ENCODE measurements at regions not wholly inside any gene's neighbourhood (a gene's known extent, or its start where the extent isn't known, plus 50 kb on each side); places are given as distances from the start of the nearest gene placed in this dataset.

DNA sequence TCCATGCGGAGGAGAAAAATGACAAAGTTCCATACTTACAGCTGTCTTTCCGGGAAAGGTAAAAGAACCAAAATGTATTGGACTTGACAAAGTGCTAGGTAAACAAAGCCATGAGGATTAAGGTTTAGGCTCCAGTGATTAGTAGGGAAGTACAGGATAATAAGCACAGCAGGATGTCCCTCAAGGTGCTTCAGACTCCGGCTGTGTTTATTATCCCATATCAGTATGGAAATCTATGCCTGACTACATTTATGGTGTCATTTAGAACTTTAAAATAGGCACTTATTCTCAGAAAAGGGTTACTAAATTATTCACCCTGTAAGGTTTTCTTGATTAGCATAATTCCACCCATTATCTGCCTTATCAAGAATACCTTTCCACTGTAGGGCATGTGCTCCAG lies 136.3 kb upstream of the CCDC68 start:
- Histone ChIP-seq H3K36me3 (no peaks in the 10 kb centered on the region), H3K27me3 (no peaks in the 10 kb centered on the region), H3K4me3 (no peak overlapping the region), H3K27ac (no peak overlapping the region), H3K4me1 (ENCODE audit: low read depth) (no peaks in the 10 kb centered on the region), H3K9me3 (ENCODE audit: low read depth) (no peaks in the 10 kb centered on the region)
- DNase-seq (ENCODE audit: low read depth in 1 of 2, low spot score in 1 of 2), result no peak
- TF ChIP-seq, protein P1, sequence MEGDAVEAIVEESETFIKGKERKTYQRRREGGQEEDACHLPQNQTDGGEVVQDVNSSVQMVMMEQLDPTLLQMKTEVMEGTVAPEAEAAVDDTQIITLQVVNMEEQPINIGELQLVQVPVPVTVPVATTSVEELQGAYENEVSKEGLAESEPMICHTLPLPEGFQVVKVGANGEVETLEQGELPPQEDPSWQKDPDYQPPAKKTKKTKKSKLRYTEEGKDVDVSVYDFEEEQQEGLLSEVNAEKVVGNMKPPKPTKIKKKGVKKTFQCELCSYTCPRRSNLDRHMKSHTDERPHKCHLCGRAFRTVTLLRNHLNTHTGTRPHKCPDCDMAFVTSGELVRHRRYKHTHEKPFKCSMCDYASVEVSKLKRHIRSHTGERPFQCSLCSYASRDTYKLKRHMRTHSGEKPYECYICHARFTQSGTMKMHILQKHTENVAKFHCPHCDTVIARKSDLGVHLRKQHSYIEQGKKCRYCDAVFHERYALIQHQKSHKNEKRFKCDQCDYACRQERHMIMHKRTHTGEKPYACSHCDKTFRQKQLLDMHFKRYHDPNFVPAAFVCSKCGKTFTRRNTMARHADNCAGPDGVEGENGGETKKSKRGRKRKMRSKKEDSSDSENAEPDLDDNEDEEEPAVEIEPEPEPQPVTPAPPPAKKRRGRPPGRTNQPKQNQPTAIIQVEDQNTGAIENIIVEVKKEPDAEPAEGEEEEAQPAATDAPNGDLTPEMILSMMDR (IDR thresholded peaks at IDR 0.05; ENCODE audit: low read depth, low read length), result no peak

DNA sequence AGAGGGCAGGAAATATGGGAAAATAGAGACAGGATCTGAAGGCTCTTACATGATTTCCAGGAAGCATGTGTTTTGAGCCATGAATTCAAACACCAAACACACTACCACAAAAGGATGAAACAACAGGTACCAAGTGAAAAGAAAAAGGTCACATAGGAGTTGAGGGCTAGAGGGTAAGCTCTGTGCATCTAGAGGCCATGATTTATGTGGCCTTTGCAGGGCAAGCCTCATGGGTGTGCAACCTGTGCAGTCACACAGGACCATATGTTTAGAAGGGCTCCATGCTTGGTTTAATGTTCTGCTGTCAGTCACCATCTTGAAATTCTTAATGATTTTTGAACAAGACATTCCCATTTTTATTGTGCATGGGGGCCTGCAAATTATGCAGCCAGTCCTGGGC lies 134.5 kb upstream of the CCDC68 start:
- TF ChIP-seq, protein P1 (IDR thresholded peaks at IDR 0.05; ENCODE audit: low read depth, low read length), result no peak
- H3K36me3 ChIP-seq, result no peaks in the 10 kb centered on the region
- H3K9me3 ChIP-seq (ENCODE audit: low read depth), result no peaks in the 10 kb centered on the region
- no peak overlapping the region for H3K4me3 ChIP-seq
- H3K27me3 ChIP-seq, result no peaks in the 10 kb centered on the region
- H3K27ac ChIP-seq, result no peak overlapping the region
- no peak for DNase-seq (ENCODE audit: low read depth in 1 of 2, low spot score in 1 of 2)
- H3K4me1 ChIP-seq (ENCODE audit: low read depth), result no peaks in the 10 kb centered on the region

DNA sequence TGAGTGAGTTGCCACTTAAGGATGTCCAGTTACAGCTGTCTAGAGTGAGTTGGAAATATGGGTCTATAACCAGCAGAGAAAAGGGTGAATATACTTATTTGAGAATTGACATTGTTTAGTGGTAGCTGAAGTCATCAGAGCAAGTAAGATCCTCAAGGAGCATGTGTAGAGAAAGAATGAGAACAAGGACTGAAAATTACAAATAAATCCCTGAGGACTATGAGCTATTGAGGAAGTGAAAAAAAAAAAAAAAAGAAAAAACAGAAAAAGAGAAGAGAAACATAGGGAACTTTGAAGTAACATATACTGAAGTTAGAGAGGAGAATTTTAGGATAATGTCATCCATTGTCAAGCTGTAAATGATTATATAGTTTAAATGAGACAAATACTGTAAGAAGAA lies 134.0 kb upstream of the CCDC68 start:
- Histone ChIP-seq H3K27ac (no peak overlapping the region), H3K4me3 (no peak overlapping the region), H3K36me3 (no peaks in the 10 kb centered on the region), H3K27me3 (no peaks in the 10 kb centered on the region), H3K9me3 (ENCODE audit: low read depth) (no peaks in the 10 kb centered on the region), H3K4me1 (ENCODE audit: low read depth) (no peaks in the 10 kb centered on the region)
- TF ChIP-seq, protein P1 (IDR thresholded peaks at IDR 0.05; ENCODE audit: low read depth, low read length), result no peak
- DNase-seq (ENCODE audit: low read depth in 1 of 2, low spot score in 1 of 2), result no peak

DNA sequence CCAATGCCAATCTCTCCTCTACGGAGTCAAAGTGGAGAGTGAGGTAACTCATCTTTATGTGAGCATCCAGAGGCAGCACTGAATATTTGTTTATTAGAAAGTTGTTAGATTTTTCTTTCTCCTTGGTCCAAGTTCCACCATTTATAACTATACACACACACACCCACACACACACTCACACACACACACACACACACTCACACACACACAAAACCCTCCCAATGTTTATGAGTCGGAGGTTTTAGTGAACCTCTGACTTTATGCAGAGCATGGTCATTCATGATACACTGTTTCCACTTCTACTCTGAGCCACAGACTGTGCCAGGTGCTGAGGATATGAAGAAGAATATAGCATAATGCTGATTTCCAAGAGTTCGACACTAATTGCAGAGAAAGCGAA lies 132.9 kb upstream of the CCDC68 start:
- TF ChIP-seq, protein P1 (IDR thresholded peaks at IDR 0.05; ENCODE audit: low read depth, low read length), result no peak
- no peak overlapping the region for H3K27ac ChIP-seq
- no peak overlapping the region for H3K4me3 ChIP-seq
- no peaks in the 10 kb centered on the region for H3K36me3 ChIP-seq
- H3K27me3 ChIP-seq, result no peaks in the 10 kb centered on the region
- H3K9me3 ChIP-seq (ENCODE audit: low read depth), result no peaks in the 10 kb centered on the region
- H3K4me1 ChIP-seq (ENCODE audit: low read depth), result no peaks in the 10 kb centered on the region
- DNase-seq (ENCODE audit: low read depth in 1 of 2, low spot score in 1 of 2), result no peak

DNA sequence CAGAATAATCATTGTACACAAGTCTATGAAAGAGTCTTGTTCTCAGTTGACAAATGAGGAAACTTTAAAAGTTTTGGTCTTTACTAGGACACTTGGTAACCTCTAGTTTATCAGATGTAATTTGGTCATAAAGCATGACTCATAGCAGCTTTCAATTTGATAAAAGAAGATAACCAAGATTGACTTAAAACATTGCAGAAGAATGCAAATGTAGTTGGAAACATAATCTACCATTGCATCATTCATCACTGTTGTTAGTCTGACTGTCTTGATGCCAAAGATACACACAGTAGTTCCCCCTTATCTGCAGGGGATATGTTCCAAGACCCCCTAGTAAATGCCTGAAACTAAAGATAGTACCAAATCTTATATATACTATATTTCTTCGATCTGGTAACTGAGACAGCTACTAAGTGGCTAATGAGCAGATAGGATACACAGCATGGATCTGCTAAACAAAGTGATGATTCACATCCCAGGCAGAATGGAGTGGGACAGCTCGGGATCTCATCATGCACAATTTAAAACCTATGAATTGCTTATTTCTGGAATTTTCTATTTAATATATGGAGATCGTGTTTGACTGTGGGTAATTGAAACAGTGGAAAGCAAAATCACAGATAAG lies 131.4 kb upstream of the CCDC68 start:
- no peak for DNase-seq (ENCODE audit: low read depth in 1 of 2, low spot score in 1 of 2)
- Histone ChIP-seq H3K4me3 (no peak overlapping the region), H3K27me3 (no peaks in the 10 kb centered on the region), H3K9me3 (ENCODE audit: low read depth) (no peaks in the 10 kb centered on the region), H3K27ac (no peak overlapping the region), H3K4me1 (ENCODE audit: low read depth) (no peaks in the 10 kb centered on the region), H3K36me3 (no peaks in the 10 kb centered on the region)
- TF ChIP-seq, protein P1 (IDR thresholded peaks at IDR 0.05; ENCODE audit: low read depth, low read length), result no peak
